HG02759 (cell line): ENCODE measurements at regions not wholly inside any gene's neighbourhood (a gene's known extent, or its start where the extent isn't known, plus 50 kb on each side); places are given as distances from the start of the nearest gene placed in this dataset.

Experiments used
- ATAC-seq: cut with Tn5 transposase; IDR thresholded peaks from one replicate; pipeline ENCODE4 v1.9.1; 2021; ENCODE audit warnings: mild to moderate bottlenecking, moderate library complexity; ENCODE audit not compliant: unreplicated experiment

- no peak for ATAC-seq
These were observed 50.3 kb upstream of the SORBS2 start for GRCh38 chr4:185862340-185862739.

GRCh38 chr4:185863946-185864345, 52.0 kb upstream of the SORBS2 start:
- ATAC-seq = no peak

GRCh38 chr4:185865901-185866328, 53.9 kb upstream of the SORBS2 start:
- ATAC-seq = no peak

- ATAC-seq = no peak
These were observed 55.8 kb upstream of the SORBS2 start for GRCh38 chr4:185867770-185868169.

GRCh38 chr4:185868983-185869382, 57.0 kb upstream of the SORBS2 start:
- no peak for ATAC-seq

GRCh38 chr4:185869427-185869826, 57.4 kb upstream of the SORBS2 start:
- ATAC-seq = no peak

GRCh38 chr4:185870366-185870765, 58.4 kb upstream of the SORBS2 start:
- ATAC-seq = no peak

GRCh38 chr4:185872747-185873380, 60.9 kb upstream of the SORBS2 start:
- ATAC-seq = no peak

- ATAC-seq = no peak
These were observed 62.7 kb upstream of the SORBS2 start for GRCh38 chr4:185874516-185875230.

- no peak for ATAC-seq
These were observed 63.4 kb upstream of the SORBS2 start for GRCh38 chr4:185875316-185875907.

GRCh38 chr4:185878633-185879032, 66.6 kb upstream of the SORBS2 start:
- ATAC-seq = no peak

- ATAC-seq = no peak
These were observed 67.8 kb upstream of the SORBS2 start for GRCh38 chr4:185879666-185880312.

- no peak for ATAC-seq
These were observed 68.6 kb upstream of the SORBS2 start for GRCh38 chr4:185880571-185880970.

- ATAC-seq = no peak
These were observed 69.4 kb upstream of the SORBS2 start for GRCh38 chr4:185881430-185881829.

GRCh38 chr4:185883591-185883990, 71.6 kb upstream of the SORBS2 start:
- no peak for ATAC-seq

GRCh38 chr4:185885075-185885474, 73.1 kb upstream of the SORBS2 start:
- no peak for ATAC-seq

GRCh38 chr4:185885604-185886003, 73.6 kb upstream of the SORBS2 start:
- ATAC-seq = no peak

- ATAC-seq = no peak
These were observed 75.0 kb upstream of the SORBS2 start for GRCh38 chr4:185886832-185887524.

- ATAC-seq = no peak
These were observed 76.7 kb upstream of the SORBS2 start for GRCh38 chr4:185888676-185889075.

- no peak for ATAC-seq
These were observed 77.6 kb upstream of the SORBS2 start for GRCh38 chr4:185889585-185889984.

GRCh38 chr4:185890196-185890595, 78.2 kb upstream of the SORBS2 start:
- no peak for ATAC-seq
